ENCODE measurements at regions not wholly inside any gene's neighbourhood (a gene's known extent, or its start where the extent isn't known, plus 50 kb on each side); places are given as distances from the start of the nearest gene placed in this dataset.

DNA sequence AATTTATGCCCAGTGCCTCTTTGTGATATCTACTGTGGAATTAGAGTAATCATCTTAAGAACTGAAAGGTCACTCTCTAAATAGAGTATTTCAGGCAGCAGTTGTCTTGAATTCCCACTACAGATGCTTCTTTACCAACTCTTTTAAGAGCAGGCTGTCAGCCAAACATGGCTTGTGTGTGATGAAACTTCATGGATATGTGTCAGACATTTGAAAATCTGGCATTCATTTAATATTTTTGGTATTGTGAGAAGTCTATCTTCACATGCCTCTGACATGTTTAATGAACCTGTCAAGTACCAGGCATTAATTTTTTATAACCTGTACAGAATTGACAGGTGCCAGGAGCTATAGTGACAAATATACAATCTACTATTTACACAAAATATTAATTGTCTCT, 318.6 kb downstream of the CDH9 start:
- TF ChIP-seq POLR2A (IDR thresholded peaks at IDR 0.05; ENCODE audit: low read depth, low read length): no peak
- TF ChIP-seq POLR2AphosphoS5 (IDR thresholded peaks at IDR 0.05; ENCODE audit: low read depth, low read length): no peak
- no peak for TF ChIP-seq TAF1 (IDR thresholded peaks at IDR 0.05; ENCODE audit: low read depth, low read length)
- no peak for TF ChIP-seq PAX5 (IDR thresholded peaks at IDR 0.05; ENCODE audit: insufficient read depth, low read length, severe bottlenecking)
- TF ChIP-seq POU2F2 (IDR thresholded peaks at IDR 0.05; ENCODE audit: low read depth, low read length): no peak
- no peak for TF ChIP-seq SPI1 (IDR thresholded peaks at IDR 0.05; ENCODE audit: low read depth, low read length)
